Thyroid gland (tissue), 4 donors: ENCODE measurements at regions not wholly inside any gene's neighbourhood (a gene's known extent, or its start where the extent isn't known, plus 50 kb on each side); places are given as distances from the start of the nearest gene placed in this dataset.

ENCODE experiments used
- DNase-seq, 2 donors: peaks; one replicate each; pipeline ENCODE4 v3.0.0-alpha.2; 2019
- H3K27ac ChIP-seq, 3 donors: fragments of 200-600 bp; sonication (generic); 1 replicate in 2 of 3; 2 replicates in 1 of 3; pipeline ENCODE4 v1.5.1; 2016 to 2019; ENCODE audit warnings: mild to moderate bottlenecking in 1 of 3, moderate library complexity in 1 of 3
- H3K27me3 ChIP-seq: fragments of 200-600 bp; sonication (generic); one replicate; pipeline ENCODE4 v1.5.1; 2019
- H3K36me3 ChIP-seq, 2 donors: fragments of 200-600 bp; sonication (generic); one replicate each; pipeline ENCODE4 v1.5.1; 2016 to 2019
- H3K4me1 ChIP-seq, 2 donors: fragments of 200-600 bp; sonication (generic); one replicate each; pipeline ENCODE4 v1.5.1; 2017 to 2019
- H3K4me3 ChIP-seq, 3 donors: fragments of 200-600 bp; sonication (generic); replicated peaks in 1 of 3; 1 replicate in 2 of 3; 2 replicates in 1 of 3; pipeline ENCODE4 v1.5.1; 2016; ENCODE audit warnings: mild to moderate bottlenecking in 1 of 3
- H3K9me3 ChIP-seq: fragments of 200-600 bp; sonication (generic); one replicate; pipeline ENCODE4 v1.5.1; 2017
- CTCF ChIP-seq, 6 experiments: fragments of 200-600 bp in 3 of 6; fragments of 450-650 bp in 3 of 6; sonication (generic) in 3 of 6; IDR thresholded peaks; one replicate each; pipeline ENCODE4 v1.5.1; 2016 to 2019; ENCODE audit warnings: antibody characterized with exemption in 6 of 6, mild to moderate bottlenecking in 2 of 6, inconsistent platforms in 1 of 6, moderate library complexity in 1 of 6
- POLR2A ChIP-seq, 2 donors: fragments of 450-650 bp; IDR thresholded peaks; one replicate each; pipeline ENCODE4 v1.6.1; 2017; ENCODE audit warnings: antibody characterized with exemption in 2 of 2, mild to moderate bottlenecking in 2 of 2, moderate library complexity in 1 of 2
- WGBS, 2 donors: methylation state at CpG; one replicate each; pipeline ENCODE4 v1.1.5; 2017; 5-methylcytosine and 5-hydroxymethylcytosine counted together
- intact Hi-C: fragments of 100-400 bp; cut with DNase I; formaldehyde crosslinking; loops from one replicate; pipeline ENCODE4 v1.15.1; 2023

- WGBS, 2 donors: 64 to 67% methylated on average over 6 of the region's 6 CpGs
- Histone ChIP-seq H3K27ac (peak overlapping the region in 1 of 3 donors; percentile 7), H3K4me3 (no peak overlapping the region), H3K36me3 (no peaks in the 10 kb centered on the region), H3K4me1 (peaks cover 0 to 10% of the 10 kb centered on the region in 2 donors), H3K9me3 (no peaks in the 10 kb centered on the region), H3K27me3 (no peaks in the 10 kb centered on the region)
- intact Hi-C loops: no loop called here
- peak in 1 of 2 donors; percentile 3 for DNase-seq
- TF ChIP-seq CTCF (IDR thresholded peaks at IDR 0.05) (no peak), POLR2A (IDR thresholded peaks at IDR 0.05) (no peak)
These were observed 114.0 kb upstream of the RND3 start for GRCh38 chr2:150601280-150602038.

- Histone ChIP-seq H3K4me1 (peaks cover 0 to 10% of the 10 kb centered on the region in 2 donors), H3K4me3 (no peak overlapping the region), H3K9me3 (no peaks in the 10 kb centered on the region), H3K27ac (no peak overlapping the region), H3K27me3 (no peaks in the 10 kb centered on the region), H3K36me3 (no peaks in the 10 kb centered on the region)
- TF ChIP-seq CTCF (IDR thresholded peaks at IDR 0.05) (no peak), POLR2A (IDR thresholded peaks at IDR 0.05) (no peak)
- intact Hi-C loops: no loop called here
- no peak for DNase-seq
These were observed 112.4 kb upstream of the RND3 start for GRCh38 chr2:150599889-150600288.

GRCh38 chr2:150598383-150598782 lies 110.9 kb upstream of the RND3 start:
- no peaks in the 10 kb centered on the region for H3K27me3 ChIP-seq
- TF ChIP-seq CTCF (IDR thresholded peaks at IDR 0.05) (no peak), POLR2A (IDR thresholded peaks at IDR 0.05) (no peak)
- WGBS, 2 donors: 65 to 86% methylated on average over 2 of the region's 2 CpGs
- H3K9me3 ChIP-seq: no peaks in the 10 kb centered on the region
- no peaks in the 10 kb centered on the region for H3K36me3 ChIP-seq
- no peak overlapping the region for H3K4me3 ChIP-seq
- DNase-seq: no peak
- H3K4me1 ChIP-seq: peaks cover 0 to 10% of the 10 kb centered on the region in 2 donors
- H3K27ac ChIP-seq: no peak overlapping the region
- intact Hi-C loops: no loop called here

- H3K27ac ChIP-seq: no peak overlapping the region
- no peaks in the 10 kb centered on the region for H3K4me1 ChIP-seq
- H3K27me3 ChIP-seq: no peaks in the 10 kb centered on the region
- DNase-seq: no peak
- intact Hi-C loops: no loop called here
- H3K4me3 ChIP-seq: no peak overlapping the region
- no peaks in the 10 kb centered on the region for H3K9me3 ChIP-seq
- 79 to 86% methylated on average over 4 of the region's 4 CpGs for WGBS, 2 donors
- no peak for TF ChIP-seq POLR2A (IDR thresholded peaks at IDR 0.05)
- TF ChIP-seq CTCF (IDR thresholded peaks at IDR 0.05): no peak
- H3K36me3 ChIP-seq: no peaks in the 10 kb centered on the region
These were observed 108.5 kb upstream of the RND3 start for GRCh38 chr2:150595803-150596470.

- Histone ChIP-seq H3K27ac (no peak overlapping the region), H3K4me3 (no peak overlapping the region), H3K36me3 (no peaks in the 10 kb centered on the region), H3K27me3 (no peaks in the 10 kb centered on the region), H3K4me1 (no peaks in the 10 kb centered on the region), H3K9me3 (no peaks in the 10 kb centered on the region)
- DNase-seq: no peak
- TF ChIP-seq CTCF (IDR thresholded peaks at IDR 0.05): no peak
- WGBS, 2 donors: 94% methylated on average over 5 of the region's 5 CpGs
- intact Hi-C loops: no loop called here
These were observed 106.8 kb upstream of the RND3 start for GRCh38 chr2:150594299-150594698.
